Colonic mucosa (tissue), 4 donors: ENCODE measurements at regions not wholly inside any gene's neighbourhood (a gene's known extent, or its start where the extent isn't known, plus 50 kb on each side); places are given as distances from the start of the nearest gene placed in this dataset.

Source experiments
- DNase-seq: peaks from one replicate; pipeline ENCODE4 v3.0.0-alpha.2; 2020
- H3K27ac ChIP-seq: fragments of 200-600 bp; one replicate; pipeline ENCODE4 v1.8.0; 2021
- H3K27me3 ChIP-seq: fragments of 200-600 bp; one replicate; pipeline ENCODE4 v1.8.0; 2021
- H3K36me3 ChIP-seq: fragments of 200-600 bp; one replicate; pipeline ENCODE4 v1.8.0; 2021
- H3K4me1 ChIP-seq: fragments of 200-600 bp; one replicate; pipeline ENCODE4 v1.8.0; 2021; ENCODE audit warnings: mild to moderate bottlenecking
- H3K4me3 ChIP-seq: fragments of 200-600 bp; one replicate; pipeline ENCODE4 v1.8.0; 2021
- H3K9ac ChIP-seq, 2 donors: one replicate each; pipeline ENCODE4 v1.7.0; 2013; ENCODE audit warnings: control low read depth in 2 of 2, low read depth in 2 of 2, low read length in 2 of 2
- H3K9me3 ChIP-seq: fragments of 200-600 bp; one replicate; pipeline ENCODE4 v1.8.0; 2021
- intact Hi-C: fragments of 100-400 bp; cut with DNase I; formaldehyde crosslinking; loops from one replicate; pipeline ENCODE4 v1.14.1; 2022
- TF ChIP-seq, protein P1 (sequence below): fragments of 200-600 bp; IDR thresholded peaks from one replicate; pipeline ENCODE4 v1.8.0; 2022; ENCODE audit warnings: antibody characterized with exemption, mild to moderate bottlenecking
- donor health status: healthy.
- donor health status: DM: no; HTN: no; CAD: no.
- donor health status: DM: no; HTN: no; CAD: no.

DNA sequence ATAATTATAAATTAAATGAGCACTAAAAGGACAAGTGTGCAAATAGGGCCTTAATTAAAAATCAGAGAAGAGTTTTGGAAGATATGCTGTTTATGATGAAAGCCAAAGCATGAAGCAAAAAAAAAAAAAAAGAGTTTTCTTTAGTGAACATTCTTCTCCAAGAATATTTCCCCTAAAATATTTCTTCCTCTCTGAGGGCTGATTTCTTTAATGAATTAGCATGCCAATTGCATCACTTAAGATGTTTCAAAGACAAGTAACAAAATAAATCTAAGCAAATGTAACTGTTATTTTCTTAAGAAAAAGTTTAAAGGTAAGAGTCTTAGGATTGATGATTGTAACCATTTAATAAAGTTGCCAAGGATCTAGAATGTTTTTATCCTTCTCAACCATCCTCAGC, 81.6 kb upstream of the MPDZ start:
- DNase-seq = no peak
- Histone ChIP-seq H3K27ac (no peak overlapping the region), H3K36me3 (no peaks in the 10 kb centered on the region), H3K4me3 (no peak overlapping the region), H3K9me3 (no peaks in the 10 kb centered on the region), H3K27me3 (no peaks in the 10 kb centered on the region), H3K4me1 (no peaks in the 10 kb centered on the region), H3K9ac (no peak overlapping the region)
- intact Hi-C loops = no loop called here
- TF ChIP-seq, protein P1, sequence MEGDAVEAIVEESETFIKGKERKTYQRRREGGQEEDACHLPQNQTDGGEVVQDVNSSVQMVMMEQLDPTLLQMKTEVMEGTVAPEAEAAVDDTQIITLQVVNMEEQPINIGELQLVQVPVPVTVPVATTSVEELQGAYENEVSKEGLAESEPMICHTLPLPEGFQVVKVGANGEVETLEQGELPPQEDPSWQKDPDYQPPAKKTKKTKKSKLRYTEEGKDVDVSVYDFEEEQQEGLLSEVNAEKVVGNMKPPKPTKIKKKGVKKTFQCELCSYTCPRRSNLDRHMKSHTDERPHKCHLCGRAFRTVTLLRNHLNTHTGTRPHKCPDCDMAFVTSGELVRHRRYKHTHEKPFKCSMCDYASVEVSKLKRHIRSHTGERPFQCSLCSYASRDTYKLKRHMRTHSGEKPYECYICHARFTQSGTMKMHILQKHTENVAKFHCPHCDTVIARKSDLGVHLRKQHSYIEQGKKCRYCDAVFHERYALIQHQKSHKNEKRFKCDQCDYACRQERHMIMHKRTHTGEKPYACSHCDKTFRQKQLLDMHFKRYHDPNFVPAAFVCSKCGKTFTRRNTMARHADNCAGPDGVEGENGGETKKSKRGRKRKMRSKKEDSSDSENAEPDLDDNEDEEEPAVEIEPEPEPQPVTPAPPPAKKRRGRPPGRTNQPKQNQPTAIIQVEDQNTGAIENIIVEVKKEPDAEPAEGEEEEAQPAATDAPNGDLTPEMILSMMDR = no peak

DNA sequence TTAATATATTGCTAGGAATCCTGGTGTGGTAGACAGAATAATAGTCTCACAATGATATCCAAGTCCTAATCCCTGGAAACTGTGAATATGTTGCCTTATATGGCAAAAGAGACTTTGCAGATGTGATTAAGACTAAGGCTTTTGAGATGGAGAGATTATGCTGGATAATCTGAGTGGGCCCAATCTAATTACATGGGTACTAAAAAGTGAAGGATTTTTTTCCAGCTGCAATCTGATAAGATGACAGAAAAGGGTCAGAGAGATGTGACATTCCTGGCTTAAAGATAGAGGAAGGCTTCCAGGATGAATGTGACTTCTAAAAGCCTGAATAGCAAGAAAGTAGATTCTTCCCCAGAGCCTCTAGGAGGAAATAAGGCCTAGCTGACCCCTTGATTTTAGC, 80.7 kb upstream of the MPDZ start:
- no peak overlapping the region for H3K4me3 ChIP-seq
- no peaks in the 10 kb centered on the region for H3K36me3 ChIP-seq
- intact Hi-C loops = no loop called here
- H3K9me3 ChIP-seq = no peaks in the 10 kb centered on the region
- no peak overlapping the region for H3K9ac ChIP-seq
- no peaks in the 10 kb centered on the region for H3K4me1 ChIP-seq
- TF ChIP-seq, protein P1 = no peak
- no peak for DNase-seq
- no peak overlapping the region for H3K27ac ChIP-seq
- H3K27me3 ChIP-seq = no peaks in the 10 kb centered on the region

DNA sequence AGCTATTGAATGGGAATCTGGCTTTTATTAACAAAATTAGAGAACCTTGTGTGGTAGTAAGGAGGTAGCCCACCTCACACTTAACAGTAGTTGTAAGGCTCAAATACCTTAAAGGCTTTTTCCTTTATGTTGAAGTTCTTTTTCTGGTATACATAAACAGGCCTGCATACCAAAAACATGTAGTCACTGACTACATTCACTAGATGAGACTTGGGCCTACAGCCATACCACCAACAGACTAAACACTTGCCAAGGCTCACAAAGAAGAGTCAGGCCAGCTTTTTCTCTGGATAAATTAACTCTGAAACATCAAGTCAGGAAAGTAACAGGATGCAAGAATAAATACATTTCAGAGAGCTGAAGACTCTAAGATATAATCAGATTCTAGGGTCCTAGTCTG, 78.6 kb upstream of the MPDZ start:
- intact Hi-C loops = no loop called here
- no peak for DNase-seq
- H3K36me3 ChIP-seq = no peaks in the 10 kb centered on the region
- no peak overlapping the region for H3K27ac ChIP-seq
- H3K9me3 ChIP-seq = no peaks in the 10 kb centered on the region
- H3K9ac ChIP-seq = no peak overlapping the region
- H3K4me3 ChIP-seq = no peak overlapping the region
- H3K4me1 ChIP-seq = no peaks in the 10 kb centered on the region
- TF ChIP-seq, protein P1 = no peak
- H3K27me3 ChIP-seq = no peaks in the 10 kb centered on the region

DNA sequence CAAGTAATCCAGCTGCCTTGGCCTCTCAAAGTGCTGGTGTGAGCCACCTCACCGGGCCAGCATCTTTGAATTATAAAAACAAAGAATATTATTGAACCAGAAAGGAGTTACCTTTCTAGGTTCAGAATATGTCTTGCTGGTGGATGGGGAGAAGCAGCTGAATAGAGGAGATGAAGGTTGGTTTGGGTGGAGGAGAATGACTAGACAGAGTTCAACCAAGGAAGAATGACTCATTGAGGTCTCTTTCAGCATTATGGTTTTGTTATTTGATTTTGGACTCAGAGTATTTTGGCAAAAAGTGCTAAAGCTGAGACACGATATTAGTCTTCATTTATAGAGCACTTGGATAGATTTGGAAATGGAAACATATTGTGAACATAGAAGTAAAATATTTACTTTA, 75.2 kb upstream of the MPDZ start:
- H3K9ac ChIP-seq = no peak overlapping the region
- H3K27me3 ChIP-seq = no peaks in the 10 kb centered on the region
- H3K36me3 ChIP-seq = no peaks in the 10 kb centered on the region
- H3K4me3 ChIP-seq = no peak overlapping the region
- DNase-seq = no peak
- TF ChIP-seq, protein P1 = no peak
- no peaks in the 10 kb centered on the region for H3K4me1 ChIP-seq
- H3K9me3 ChIP-seq = no peaks in the 10 kb centered on the region
- intact Hi-C loops = loop anchor here (5.0 kb wide), 1 partner anchor 1073 kb away; no protein-coding TSS in a partner anchor
- no peak overlapping the region for H3K27ac ChIP-seq

DNA sequence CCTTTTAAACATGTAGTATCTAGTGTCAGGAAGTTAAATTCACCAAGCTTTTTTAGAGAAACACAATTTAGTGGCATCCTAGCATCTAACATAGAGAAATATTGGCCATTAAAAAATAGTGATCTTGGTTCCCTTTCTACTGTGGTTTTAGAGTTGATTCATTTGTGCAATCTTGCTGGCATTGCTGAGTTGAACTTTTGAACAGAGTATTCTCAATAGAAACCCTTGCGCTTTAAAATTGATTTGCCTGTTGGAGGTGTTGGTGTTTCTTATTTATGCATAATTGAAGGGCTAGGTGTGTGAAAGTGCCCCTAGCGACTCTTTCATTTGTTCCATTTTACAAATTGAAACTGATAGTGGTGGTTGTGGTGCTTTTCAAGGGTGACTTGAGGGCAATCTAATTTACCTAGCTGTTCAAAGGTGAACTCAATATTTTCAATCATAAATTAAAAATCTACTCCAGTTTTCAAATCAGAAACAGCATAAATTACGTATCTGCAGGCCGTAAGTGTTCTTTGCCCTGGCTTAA, 73.0 kb upstream of the MPDZ start:
- TF ChIP-seq, protein P1 = no peak
- DNase-seq = no peak
- no peak overlapping the region for H3K9ac ChIP-seq
- no peaks in the 10 kb centered on the region for H3K27me3 ChIP-seq
- no peak overlapping the region for H3K27ac ChIP-seq
- no peaks in the 10 kb centered on the region for H3K36me3 ChIP-seq
- H3K9me3 ChIP-seq = no peaks in the 10 kb centered on the region
- intact Hi-C loops = loop anchor here (5.0 kb wide), 1 partner anchor 1075 kb away; no protein-coding TSS in a partner anchor
- no peaks in the 10 kb centered on the region for H3K4me1 ChIP-seq
- H3K4me3 ChIP-seq = no peak overlapping the region
